HL-60 (cell line): ENCODE measurements at regions not wholly inside any gene's neighbourhood (a gene's known extent, or its start where the extent isn't known, plus 50 kb on each side); places are given as distances from the start of the nearest gene placed in this dataset.

Experiments
- GABPA ChIP-seq: IDR thresholded peaks from 2 replicates; pipeline ENCODE4 v1.6.1; 2012; ENCODE audit warnings: low read depth
- TF ChIP-seq, protein P1 (sequence below): IDR thresholded peaks from one replicate; pipeline ENCODE4 v1.5.1; 2011; ENCODE audit warnings: low read length, control low read depth, inconsistent platforms; ENCODE audit not compliant: insufficient read depth

DNA sequence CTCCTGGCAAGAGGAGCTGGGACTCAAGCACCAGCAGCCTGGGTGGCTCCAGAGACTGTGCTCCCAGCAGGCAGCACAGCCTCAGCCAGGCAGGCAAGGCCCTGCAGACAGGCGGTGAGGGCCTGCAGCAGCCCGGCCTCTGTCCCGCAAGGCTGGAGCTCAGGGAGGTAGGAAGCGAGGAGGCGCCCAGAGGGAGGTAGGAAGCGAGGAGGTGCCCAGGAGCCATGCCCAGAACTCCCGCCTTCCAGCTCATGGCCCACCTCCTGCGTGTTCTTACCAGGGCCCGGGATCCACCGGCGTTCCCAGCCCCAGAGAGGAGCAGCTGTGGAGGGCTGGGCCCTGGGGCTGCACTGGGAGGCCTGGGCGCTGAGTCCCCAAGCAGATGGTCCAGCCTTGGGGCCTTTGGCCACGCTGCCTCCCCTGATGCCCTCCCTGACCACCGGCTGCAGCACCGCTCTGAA, 133.1 kb downstream of the HMX1 start:
- TF ChIP-seq, protein P1, sequence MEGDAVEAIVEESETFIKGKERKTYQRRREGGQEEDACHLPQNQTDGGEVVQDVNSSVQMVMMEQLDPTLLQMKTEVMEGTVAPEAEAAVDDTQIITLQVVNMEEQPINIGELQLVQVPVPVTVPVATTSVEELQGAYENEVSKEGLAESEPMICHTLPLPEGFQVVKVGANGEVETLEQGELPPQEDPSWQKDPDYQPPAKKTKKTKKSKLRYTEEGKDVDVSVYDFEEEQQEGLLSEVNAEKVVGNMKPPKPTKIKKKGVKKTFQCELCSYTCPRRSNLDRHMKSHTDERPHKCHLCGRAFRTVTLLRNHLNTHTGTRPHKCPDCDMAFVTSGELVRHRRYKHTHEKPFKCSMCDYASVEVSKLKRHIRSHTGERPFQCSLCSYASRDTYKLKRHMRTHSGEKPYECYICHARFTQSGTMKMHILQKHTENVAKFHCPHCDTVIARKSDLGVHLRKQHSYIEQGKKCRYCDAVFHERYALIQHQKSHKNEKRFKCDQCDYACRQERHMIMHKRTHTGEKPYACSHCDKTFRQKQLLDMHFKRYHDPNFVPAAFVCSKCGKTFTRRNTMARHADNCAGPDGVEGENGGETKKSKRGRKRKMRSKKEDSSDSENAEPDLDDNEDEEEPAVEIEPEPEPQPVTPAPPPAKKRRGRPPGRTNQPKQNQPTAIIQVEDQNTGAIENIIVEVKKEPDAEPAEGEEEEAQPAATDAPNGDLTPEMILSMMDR: no peak
- no peak for TF ChIP-seq GABPA
